ENCODE measurements at regions not wholly inside any gene's neighbourhood (a gene's known extent, or its start where the extent isn't known, plus 50 kb on each side); places are given as distances from the start of the nearest gene placed in this dataset.
A peak's percentile ranks its signal among the peaks of the same experiment; 100 is the strongest.
"Not testable (repeated sequence)": the region's sequence is repeated elsewhere in the genome, so short reads cannot be mapped to it uniquely, and the experiment has no call there.

GRCh38 chr2:185274718-185275484 is 463.7 kb upstream of the FSIP2 start:
- no peak for DNase-seq

DNA sequence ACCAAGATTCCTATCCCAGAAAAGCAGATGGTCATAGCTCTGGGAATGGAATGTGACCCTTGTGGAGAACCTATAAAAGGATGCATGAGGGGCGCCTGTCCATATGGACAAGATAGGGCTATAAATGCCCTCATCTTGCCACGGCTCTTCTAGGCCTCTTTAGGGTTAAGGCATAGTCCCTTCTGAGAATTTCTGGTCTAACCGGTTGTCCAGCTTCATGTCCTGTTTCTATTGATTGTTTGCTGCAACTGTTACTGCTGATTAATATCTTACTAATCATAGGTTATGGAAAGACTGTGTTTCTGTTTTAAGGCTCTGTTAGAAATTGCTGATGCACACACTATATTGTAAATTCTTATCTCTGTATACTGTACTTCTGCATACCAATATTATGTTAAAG is 462.6 kb upstream of the FSIP2 start:
- DNase-seq, result not testable (repeated sequence)

DNA sequence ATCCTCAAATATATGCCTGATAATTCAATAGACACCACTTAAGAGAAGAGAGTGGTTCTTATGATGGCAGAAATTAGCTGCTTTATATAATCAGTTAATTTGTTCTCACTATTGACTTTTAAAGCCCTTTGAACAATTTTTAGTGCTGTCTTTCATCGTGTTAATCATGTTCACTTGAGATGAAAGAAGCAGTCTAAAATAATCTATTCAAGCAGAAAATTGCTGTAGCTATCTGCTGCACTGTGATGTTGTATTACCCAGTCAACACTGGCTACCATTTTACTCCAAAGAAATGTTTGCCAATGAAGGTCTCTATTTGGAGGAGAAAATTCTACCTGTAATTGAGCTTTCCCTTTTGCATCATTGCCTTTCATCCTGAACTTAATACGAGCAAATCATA is 459.8 kb upstream of the FSIP2 start:
- DNase-seq, result no peak

- no peak for DNase-seq
These were observed 458.6 kb upstream of the FSIP2 start for GRCh38 chr2:185279999-185280398.

- no peak for DNase-seq
These were observed 453.9 kb upstream of the FSIP2 start for GRCh38 chr2:185284696-185285095.

DNA sequence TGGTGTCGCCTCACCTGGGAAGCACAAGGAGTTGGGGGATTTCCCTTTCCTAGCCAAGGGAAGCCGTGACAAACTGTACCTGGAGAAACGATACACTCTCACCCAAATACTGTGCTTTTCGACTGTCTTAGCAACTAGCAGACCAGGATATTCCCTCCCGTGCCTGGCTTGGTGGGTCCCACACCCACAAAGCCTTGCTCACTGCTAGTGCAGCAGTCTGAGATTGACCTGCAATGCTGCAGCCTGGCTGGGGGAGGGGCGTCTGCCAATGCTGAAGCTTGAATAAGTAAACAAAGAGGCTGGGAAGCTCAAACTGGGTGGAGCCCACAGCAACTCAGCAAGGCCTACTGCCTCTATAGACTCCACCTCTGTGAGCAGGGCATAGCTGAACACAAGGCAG is 448.6 kb upstream of the FSIP2 start:
- not testable (repeated sequence) for DNase-seq

GRCh38 chr2:185291035-185291647 is 447.5 kb upstream of the FSIP2 start:
- DNase-seq, result peak; percentile 32

DNA sequence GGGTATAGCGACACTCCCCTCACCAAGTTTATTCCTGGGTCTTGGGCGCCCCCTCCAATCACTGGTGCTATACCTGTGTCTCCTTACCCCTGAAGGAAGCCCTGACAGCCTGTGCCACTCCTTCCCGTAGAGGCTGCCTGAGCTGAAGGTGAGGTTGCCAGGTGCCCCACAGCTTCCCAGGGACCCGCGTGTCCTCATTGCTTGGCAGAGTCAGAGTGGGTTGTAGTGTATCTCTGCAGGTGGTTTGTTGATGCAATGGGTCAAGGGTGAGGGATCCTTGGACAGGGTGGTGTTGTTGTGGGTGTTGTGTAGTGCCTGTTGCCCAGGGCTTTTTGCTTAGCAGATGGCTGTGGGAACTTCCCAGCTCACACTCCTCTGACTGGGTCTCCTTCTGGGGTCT is 438.7 kb upstream of the FSIP2 start:
- DNase-seq, result no peak

GRCh38 chr2:185306119-185306518 is 432.5 kb upstream of the FSIP2 start:
- DNase-seq, result no peak

DNA sequence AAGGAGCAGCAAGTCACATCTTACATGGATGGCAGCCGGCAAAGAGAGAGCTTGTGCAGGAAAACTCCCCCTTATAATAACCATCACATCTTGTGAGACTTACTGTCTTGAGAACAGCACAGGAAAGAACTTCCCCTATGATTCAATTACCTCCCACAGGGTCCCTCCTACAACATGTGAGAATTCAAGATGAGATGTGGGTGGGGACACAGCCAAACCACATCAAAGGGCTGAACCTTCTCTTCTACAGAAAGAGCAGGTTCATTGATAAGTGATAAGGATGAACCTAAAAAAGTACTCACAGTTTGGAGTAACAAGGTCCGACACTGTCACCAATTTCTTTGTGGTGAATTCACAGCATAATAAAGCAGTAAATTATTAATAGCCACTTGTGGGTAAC is 422.2 kb upstream of the FSIP2 start:
- DNase-seq, result no peak

GRCh38 chr2:185318271-185318724 is 420.3 kb upstream of the FSIP2 start:
- DNase-seq, result no peak

- no peak for DNase-seq
These were observed 402.7 kb upstream of the FSIP2 start for GRCh38 chr2:185335879-185336278.

DNA sequence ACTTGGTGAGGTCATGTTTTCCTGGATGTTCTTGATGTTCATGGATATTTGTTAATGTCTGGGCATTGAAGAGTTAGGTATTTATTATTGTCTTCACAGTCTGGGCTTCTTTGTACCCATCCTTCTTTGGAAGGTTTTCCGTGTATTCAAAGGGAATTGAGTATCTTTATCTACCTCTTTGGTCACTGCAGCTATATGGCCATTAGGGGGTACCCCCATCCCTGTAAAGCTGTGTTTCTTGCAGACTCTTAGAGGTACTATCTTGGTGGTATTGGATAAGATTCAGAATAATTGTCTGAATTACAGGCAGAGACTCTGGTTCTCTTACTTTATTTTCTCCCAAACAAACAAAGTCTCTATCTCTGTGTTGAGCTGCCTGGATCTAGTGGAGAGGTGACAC is 401.6 kb upstream of the FSIP2 start:
- no peak for DNase-seq

DNA sequence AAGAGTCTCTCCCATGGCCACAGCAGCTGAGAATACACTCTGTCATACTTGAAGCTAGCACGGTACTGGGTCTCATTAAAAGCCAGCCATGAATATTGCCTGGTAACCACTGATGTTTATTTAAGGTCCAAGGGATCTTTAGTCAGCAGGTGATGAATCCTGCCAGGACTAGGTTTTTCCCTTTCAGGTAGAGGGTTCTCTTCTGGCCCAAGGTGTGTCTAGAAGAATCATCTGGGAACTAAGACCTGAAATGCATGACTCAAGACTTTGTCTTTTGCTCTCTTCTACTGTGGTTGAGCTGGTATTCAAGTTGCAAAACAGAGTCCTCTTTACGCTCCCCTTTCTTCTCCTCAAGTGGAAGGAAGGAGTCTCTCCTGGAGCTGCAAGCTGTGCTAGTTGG is 400.5 kb upstream of the FSIP2 start:
- no peak for DNase-seq

- no peak for DNase-seq
These were observed 391.2 kb upstream of the FSIP2 start for GRCh38 chr2:185347445-185347844.

DNA sequence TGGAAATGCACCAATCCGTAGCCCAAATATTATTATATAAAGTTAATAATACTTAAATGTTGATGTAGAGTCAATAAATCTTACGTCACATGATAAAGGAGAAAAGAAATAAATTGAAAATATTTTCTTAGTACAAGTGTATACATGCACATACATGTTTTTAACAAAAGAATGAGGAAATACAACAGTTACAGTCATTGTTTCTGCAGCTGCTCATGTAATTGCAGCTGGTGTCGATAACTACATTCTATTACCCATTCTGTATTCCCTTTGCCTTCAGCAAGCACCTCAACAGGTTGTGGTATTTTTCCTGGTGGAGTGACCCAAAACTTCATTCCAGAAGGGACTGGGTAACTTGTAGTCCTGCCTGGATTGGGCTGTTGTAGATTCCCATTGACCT is 377.8 kb upstream of the FSIP2 start:
- no peak for DNase-seq

- no peak for DNase-seq
These were observed 366.4 kb upstream of the FSIP2 start for GRCh38 chr2:185372188-185372587.

DNA sequence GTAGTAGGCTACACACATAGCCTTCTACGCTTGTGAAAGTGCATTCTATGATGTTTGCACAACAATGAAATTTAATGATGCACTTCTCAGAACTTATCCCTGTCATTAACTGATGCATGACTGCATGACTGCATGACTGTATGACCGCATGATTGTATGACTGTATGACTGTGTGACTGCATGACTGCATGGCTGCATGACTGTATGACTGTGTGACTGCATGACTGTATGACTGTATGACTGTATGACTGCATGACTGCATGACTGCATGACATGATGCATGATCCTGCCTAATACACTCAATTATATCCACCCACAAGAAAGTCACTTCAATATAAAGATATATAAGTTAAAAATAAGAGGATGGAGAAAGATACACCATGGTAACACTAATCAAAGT is 365.4 kb upstream of the FSIP2 start:
- DNase-seq, result no peak

DNA sequence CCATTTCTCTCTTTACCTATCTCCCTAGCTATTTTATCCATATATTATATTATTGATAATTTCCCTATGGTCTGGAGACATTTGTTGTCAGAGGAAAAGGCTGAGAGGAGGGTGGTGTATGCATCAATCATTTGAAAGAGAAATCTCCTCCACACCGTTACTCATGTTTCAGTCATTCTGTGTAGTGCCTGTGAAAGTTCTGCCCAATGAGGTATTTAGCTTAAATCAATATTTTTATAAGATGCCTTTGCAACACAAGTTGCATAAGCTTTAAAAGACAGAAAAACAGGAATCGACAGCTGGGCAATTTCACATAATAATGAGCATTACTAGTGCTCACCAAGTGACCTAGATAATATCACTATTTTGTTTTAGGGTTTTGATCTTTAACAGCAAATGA is 363.7 kb upstream of the FSIP2 start:
- no peak for DNase-seq

- DNase-seq, result no peak
These were observed 362.9 kb upstream of the FSIP2 start for GRCh38 chr2:185375731-185376130.

- DNase-seq, result no peak
These were observed 357.0 kb upstream of the FSIP2 start for GRCh38 chr2:185381631-185382030.

- DNase-seq, result no peak
These were observed 353.6 kb upstream of the FSIP2 start for GRCh38 chr2:185384822-185385560.

- DNase-seq, result no peak
These were observed 350.4 kb upstream of the FSIP2 start for GRCh38 chr2:185388226-185388625.

DNA sequence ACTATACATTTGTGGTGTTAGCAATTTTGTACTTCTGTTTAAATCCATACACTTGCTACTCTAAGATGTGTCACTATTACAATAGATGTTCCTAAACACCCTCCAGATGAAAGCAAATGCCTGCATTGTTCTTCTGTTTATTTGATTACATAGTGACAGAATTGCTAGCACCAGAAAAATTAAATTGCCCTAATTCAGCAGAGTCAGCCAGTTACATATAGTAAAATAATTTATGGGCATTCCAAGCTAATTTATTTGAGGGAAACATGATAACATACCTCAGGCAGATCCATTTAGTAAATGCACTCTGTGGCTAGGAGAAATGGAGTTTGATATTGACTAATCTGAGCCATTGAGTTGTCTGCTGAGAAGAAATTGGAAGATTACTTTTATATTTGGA is 347.1 kb upstream of the FSIP2 start:
- no peak for DNase-seq
